Gastroesophageal sphincter (tissue), 3 donors: ENCODE measurements at regions not wholly inside any gene's neighbourhood (a gene's known extent, or its start where the extent isn't known, plus 50 kb on each side); places are given as distances from the start of the nearest gene placed in this dataset.

Source experiments
- CTCF ChIP-seq, 4 experiments: fragments of 200-600 bp in 2 of 4; fragments of 450-650 bp in 2 of 4; sonication (generic) in 1 of 4; IDR thresholded peaks; one replicate each; pipeline ENCODE4 v1.5.1; 2017 to 2019; ENCODE audit warnings: antibody characterized with exemption in 4 of 4, mild to moderate bottlenecking in 2 of 4, moderate library complexity in 2 of 4
- EP300 ChIP-seq: sonication (generic); formaldehyde crosslinking; IDR thresholded peaks from one replicate; pipeline ENCODE4 v1.6.1; 2017; ENCODE audit warnings: antibody characterized with exemption, mild to moderate bottlenecking
- POLR2A ChIP-seq, 2 donors: fragments of 450-650 bp; IDR thresholded peaks; one replicate each; pipeline ENCODE4 v1.6.1; 2017; ENCODE audit warnings: antibody characterized with exemption in 2 of 2, mild to moderate bottlenecking in 2 of 2, moderate library complexity in 1 of 2
- POLR2AphosphoS5 ChIP-seq: sonication (generic); formaldehyde crosslinking; IDR thresholded peaks from one replicate; pipeline ENCODE4 v1.6.1; 2017; ENCODE audit warnings: antibody characterized with exemption

- no peak for TF ChIP-seq CTCF (IDR thresholded peaks at IDR 0.05)
- no peak for TF ChIP-seq POLR2AphosphoS5
- no peak for TF ChIP-seq EP300
- no peak for TF ChIP-seq POLR2A (IDR thresholded peaks at IDR 0.05)
Measured at GRCh38 chr1:80155371-80155770, 1148.8 kb upstream of the ADGRL4 start.
